T-helper 17 cell (primary cell): ENCODE measurements at regions not wholly inside any gene's neighbourhood (a gene's known extent, or its start where the extent isn't known, plus 50 kb on each side); places are given as distances from the start of the nearest gene placed in this dataset.
"Not testable (repeated sequence)": the region's sequence is repeated elsewhere in the genome, so short reads cannot be mapped to it uniquely, and the experiment has no call there.

Source experiments
- ATAC-seq: fragments of 150-1000 bp; cut with Tn5 transposase; 2 replicates; pipeline ENCODE4 v1.10.0; 2021; ENCODE audit warnings: mild to moderate bottlenecking, moderate library complexity
- DNase-seq, 3 donors: peaks; one replicate each; pipeline versions ENCODE4 v3.0.0 to v3.0.0-alpha.2; 2020 to 2021
- H3K9me3 ChIP-seq: one replicate; pipeline ENCODE4 v1.7.0; 2013; ENCODE audit warnings: low read length, mild to moderate bottlenecking; ENCODE audit not compliant: control insufficient read depth, poor library complexity, severe bottlenecking
- H3K27ac Mint-ChIP-seq: one replicate; pipeline ENCODE4 v1.8.0; 2022; ENCODE audit warnings: mild to moderate bottlenecking, moderate library complexity, mixed read lengths
- H3K27me3 Mint-ChIP-seq: one replicate; pipeline ENCODE4 v1.8.0; 2022; ENCODE audit warnings: mixed read lengths
- H3K36me3 Mint-ChIP-seq: one replicate; pipeline ENCODE4 v1.8.0; 2022; ENCODE audit warnings: low read depth, mixed read lengths
- H3K4me1 Mint-ChIP-seq: one replicate; pipeline ENCODE4 v1.8.0; 2022; ENCODE audit warnings: mild to moderate bottlenecking, mixed read lengths
- H3K4me3 Mint-ChIP-seq: one replicate; pipeline ENCODE4 v1.8.0; 2022; ENCODE audit warnings: mild to moderate bottlenecking, moderate library complexity, mixed read lengths

DNA sequence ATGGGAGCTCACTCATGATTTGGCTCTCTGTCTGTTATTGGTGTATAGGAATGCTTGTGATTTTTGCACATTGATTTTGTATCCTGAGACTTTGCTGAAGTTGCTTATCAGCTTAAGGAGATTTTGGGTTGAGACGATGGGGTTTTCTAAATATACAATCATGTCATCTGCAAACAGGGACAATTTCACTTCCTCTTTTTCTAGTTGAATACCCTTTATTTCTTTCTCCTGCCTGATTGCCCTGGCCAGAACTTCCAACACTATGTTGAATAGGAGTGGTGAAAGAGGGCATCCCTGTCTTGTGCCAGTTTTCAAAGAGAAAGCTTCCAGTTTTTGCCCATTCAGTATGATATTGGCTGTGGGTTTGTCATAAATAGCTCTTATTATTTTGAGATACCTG, 173.8 kb upstream of the ZNF521 start:
- not testable (repeated sequence) for H3K4me1 Mint-ChIP-seq, H3K27ac Mint-ChIP-seq, H3K36me3 Mint-ChIP-seq, H3K27me3 Mint-ChIP-seq, DNase-seq, ATAC-seq, H3K4me3 Mint-ChIP-seq, H3K9me3 ChIP-seq

DNA sequence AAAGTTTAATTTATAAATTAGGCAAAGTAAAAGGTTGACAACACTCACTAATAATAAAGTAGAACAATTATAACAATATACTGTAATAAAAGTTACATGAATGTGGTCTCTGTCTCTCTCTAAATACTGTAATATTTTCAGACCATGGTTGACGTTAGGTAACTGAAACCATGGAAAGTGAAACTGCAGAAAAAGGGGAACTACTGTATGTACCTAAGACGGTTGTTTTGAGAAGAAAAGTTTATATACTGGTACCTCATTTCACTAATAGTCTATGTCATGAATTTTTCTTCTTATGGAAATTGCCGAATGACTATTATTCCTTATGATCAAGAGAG, 166.7 kb upstream of the ZNF521 start:
- H3K4me3 Mint-ChIP-seq, result no peak overlapping the region
- no peak overlapping the region for H3K27ac Mint-ChIP-seq
- H3K36me3 Mint-ChIP-seq, result no peaks in the 10 kb centered on the region
- H3K27me3 Mint-ChIP-seq, result no peaks in the 10 kb centered on the region
- DNase-seq (no peak), ATAC-seq (no peak)
- no peaks in the 10 kb centered on the region for H3K9me3 ChIP-seq
- H3K4me1 Mint-ChIP-seq, result no peaks in the 10 kb centered on the region

DNA sequence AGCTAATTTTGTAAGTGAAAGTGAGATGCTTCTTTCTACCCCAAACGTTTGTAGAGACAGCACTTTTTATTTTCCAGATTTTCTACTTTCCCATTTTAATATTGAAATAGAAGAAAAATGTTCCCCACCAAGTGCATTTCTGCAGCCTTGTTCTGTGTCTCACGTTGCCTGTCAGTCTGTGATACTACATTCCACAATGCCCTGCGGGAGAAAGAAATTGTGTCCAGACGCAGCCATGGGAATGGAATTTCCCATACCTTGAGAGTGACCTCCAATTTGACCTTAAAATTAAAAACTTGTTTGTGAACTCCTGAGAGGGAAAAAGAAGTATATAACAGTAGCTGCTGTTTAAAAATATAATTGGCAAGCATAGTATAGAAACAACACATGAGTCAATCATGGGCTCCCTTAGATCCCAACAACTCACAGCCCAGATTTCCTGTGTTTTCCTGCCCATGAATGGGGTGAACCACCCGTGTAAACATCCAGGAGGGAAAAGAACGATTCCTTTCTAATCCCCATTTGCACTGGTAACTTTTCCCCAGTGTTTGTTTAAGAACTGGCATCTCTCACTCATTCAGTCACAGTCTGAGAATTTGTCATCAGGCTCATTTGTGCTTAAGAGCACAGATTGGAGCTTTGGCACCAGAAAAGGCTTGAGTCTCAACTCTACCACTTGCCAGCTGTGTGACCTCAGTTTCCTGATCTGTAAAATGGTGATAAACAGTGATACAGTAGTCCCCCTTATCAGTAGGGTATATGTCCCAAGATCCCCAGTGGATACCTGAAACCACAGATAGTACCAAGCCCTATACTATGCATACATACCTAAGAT, 166.1 kb upstream of the ZNF521 start:
- DNase-seq, result no peak
- Mint-ChIP-seq H3K4me1 (no peaks in the 10 kb centered on the region), H3K4me3 (no peak overlapping the region), H3K27ac (no peak overlapping the region), H3K36me3 (no peaks in the 10 kb centered on the region), H3K27me3 (no peaks in the 10 kb centered on the region)
- ATAC-seq, result no peak
- no peaks in the 10 kb centered on the region for H3K9me3 ChIP-seq

DNA sequence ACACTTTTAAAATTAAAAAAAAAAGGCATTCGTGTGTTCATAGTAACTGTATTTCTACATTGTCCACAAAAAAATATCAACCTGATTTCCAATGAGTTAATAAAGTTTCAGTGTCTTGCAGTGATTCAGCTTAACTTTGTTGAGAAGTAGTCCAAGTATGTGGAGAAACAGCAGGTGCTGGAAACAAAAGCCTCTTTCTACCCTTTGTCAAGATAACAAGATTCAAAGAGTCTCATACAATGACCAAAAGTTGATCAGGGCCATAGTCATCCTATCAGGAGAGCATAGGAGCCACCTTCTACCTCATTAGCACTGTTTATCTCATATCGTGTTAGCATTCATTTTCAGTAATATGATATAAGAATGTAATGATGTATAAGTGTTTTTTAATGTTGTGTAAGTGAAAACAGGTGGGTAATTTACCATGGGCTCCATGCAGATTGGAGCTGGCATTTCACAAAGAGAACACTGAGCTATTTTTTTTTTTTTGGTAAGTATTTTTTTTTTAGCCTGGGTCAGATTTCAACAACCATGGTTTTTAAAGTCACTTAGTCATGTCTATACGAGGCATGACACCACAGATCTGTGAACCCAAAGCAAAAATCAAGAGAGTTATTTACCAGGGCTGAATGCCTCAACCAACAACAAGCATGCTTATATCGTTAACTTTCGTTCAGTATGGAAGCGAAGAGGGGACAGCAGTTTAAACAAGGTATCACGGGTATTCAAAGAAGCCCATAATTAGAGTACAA, 165.0 kb upstream of the ZNF521 start:
- H3K9me3 ChIP-seq, result no peaks in the 10 kb centered on the region
- H3K4me3 Mint-ChIP-seq, result no peak overlapping the region
- H3K4me1 Mint-ChIP-seq, result no peaks in the 10 kb centered on the region
- DNase-seq, result no peak
- H3K36me3 Mint-ChIP-seq, result no peaks in the 10 kb centered on the region
- H3K27ac Mint-ChIP-seq, result no peak overlapping the region
- no peak for ATAC-seq
- H3K27me3 Mint-ChIP-seq, result no peaks in the 10 kb centered on the region

DNA sequence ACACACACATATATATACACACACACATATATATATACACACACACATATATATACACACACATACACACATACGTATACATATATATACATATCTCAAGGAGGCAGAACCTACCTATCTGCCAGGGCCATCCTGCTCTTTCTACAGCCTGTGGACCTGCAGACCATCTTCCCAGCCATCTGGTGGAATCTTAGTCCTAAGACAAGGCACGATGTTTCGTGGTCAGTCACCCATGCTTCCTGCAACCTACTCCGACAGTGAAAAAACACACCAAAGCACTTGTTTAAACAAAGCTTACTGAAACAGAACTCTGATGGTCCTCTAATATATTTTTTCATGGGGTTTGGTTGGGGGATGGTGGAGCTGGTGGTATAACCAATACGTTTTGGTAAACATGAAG, 164.2 kb upstream of the ZNF521 start:
- ATAC-seq (no peak), DNase-seq (no peak)
- Mint-ChIP-seq H3K36me3 (no peaks in the 10 kb centered on the region), H3K4me3 (no peak overlapping the region), H3K27ac (no peak overlapping the region), H3K4me1 (no peaks in the 10 kb centered on the region), H3K27me3 (no peaks in the 10 kb centered on the region)
- H3K9me3 ChIP-seq, result no peaks in the 10 kb centered on the region

DNA sequence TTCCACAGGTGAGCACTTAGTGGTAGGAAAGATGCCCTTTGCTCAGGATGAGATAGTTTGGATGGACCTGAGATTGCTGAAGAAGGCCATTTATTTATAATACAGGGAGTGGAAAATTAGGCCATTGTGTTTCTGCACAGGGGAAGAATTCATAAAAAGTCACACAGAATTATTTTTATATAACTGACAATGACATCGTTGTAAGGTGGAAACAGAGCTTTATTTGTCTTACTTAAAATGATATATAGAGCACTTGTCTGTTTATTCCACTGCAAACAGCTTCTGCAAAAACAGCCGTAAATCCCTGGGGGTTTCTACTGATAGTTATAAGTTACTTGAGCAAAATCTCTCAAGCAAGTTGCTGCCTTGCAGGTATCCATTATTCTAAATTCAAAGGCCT, 158.1 kb upstream of the ZNF521 start:
- Mint-ChIP-seq H3K4me1 (no peaks in the 10 kb centered on the region), H3K36me3 (no peaks in the 10 kb centered on the region), H3K27ac (no peak overlapping the region), H3K4me3 (no peak overlapping the region), H3K27me3 (no peaks in the 10 kb centered on the region)
- H3K9me3 ChIP-seq, result no peaks in the 10 kb centered on the region
- DNase-seq (no peak), ATAC-seq (no peak)

DNA sequence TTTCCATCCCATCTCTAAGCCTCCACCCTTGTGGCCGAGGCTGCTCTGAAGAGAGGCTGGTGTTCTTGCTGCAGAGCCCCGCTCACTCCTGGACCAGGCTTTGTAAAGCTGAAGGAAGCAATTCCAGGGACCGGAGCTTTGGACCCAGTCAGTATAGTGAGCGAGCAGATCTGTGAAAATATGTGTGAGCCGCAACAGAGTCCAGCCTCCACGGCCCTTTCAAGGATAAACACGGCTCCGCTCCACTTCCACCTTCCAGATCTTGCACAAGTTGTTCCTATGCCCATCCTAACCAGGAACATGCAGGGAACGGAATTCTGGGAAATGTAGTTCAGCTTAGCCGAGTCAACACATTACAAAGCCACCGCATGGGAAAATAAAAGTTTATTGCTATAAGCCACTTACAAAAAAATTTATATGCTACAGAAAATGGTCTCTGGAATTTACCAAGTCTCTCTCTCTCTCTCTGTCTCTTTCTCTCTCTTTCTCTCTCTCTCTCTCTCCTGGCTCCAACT, 151.7 kb upstream of the ZNF521 start:
- no peak for DNase-seq
- no peaks in the 10 kb centered on the region for H3K9me3 ChIP-seq
- no peaks in the 10 kb centered on the region for H3K27me3 Mint-ChIP-seq
- no peak overlapping the region for H3K4me3 Mint-ChIP-seq
- no peaks in the 10 kb centered on the region for H3K36me3 Mint-ChIP-seq
- H3K27ac Mint-ChIP-seq, result no peak overlapping the region
- no peaks in the 10 kb centered on the region for H3K4me1 Mint-ChIP-seq
- no peak for ATAC-seq

DNA sequence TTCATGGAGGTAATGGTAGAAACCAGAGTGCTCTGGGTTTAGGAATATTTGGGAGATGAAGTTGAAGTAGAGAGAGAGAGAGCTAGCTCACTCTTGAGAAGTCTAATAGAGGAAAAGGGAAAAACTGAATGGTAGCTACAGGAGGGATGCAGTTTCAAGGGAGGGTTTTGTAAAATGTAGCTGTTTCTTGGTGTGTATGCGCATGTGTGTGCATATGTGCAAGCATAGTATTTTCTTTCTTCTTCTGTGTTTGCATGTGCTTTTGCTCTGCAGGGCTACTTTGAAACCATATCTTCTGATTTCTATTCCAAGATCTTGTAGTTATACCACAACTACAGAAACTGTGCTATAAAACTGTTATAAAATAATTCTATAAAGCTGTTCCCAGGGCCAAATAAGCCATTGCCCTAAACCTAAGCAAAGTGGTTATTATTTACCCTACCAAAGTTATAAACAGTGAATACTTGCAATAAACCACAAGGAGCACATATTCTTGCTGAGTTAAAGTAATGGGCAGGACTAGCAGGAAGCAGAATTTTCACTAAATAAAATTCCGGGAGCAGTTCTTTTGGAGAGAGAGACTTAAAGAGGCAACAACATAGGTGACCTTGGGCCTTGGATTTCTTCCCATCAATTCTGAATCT, 145.3 kb upstream of the ZNF521 start:
- ATAC-seq, result no peak
- Mint-ChIP-seq H3K27me3 (no peaks in the 10 kb centered on the region), H3K4me3 (no peak overlapping the region), H3K4me1 (no peaks in the 10 kb centered on the region), H3K27ac (no peak overlapping the region), H3K36me3 (no peaks in the 10 kb centered on the region)
- DNase-seq, result no peak
- no peaks in the 10 kb centered on the region for H3K9me3 ChIP-seq

DNA sequence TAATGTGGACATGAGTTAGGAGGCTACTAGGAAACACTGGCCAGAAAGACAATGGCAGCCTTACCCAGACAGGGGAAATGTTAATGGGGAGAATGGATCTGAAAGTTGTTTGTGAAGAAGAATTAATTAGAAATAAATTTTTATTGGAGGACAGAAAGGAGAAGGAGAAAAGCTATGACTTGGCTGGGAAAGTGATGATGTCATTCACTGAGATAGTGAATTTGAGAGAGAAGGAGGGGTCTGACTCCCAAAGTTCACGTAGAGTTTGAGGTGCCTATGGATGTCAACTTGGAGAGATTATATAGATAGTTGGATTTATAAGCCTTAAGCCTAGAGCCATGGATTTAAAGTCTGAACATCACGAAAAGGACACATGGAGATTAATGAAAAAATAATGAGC, 144.6 kb upstream of the ZNF521 start:
- Mint-ChIP-seq H3K27ac (no peak overlapping the region), H3K4me1 (no peaks in the 10 kb centered on the region), H3K36me3 (no peaks in the 10 kb centered on the region), H3K27me3 (no peaks in the 10 kb centered on the region), H3K4me3 (no peak overlapping the region)
- ATAC-seq, result no peak
- H3K9me3 ChIP-seq, result no peaks in the 10 kb centered on the region
- no peak for DNase-seq

DNA sequence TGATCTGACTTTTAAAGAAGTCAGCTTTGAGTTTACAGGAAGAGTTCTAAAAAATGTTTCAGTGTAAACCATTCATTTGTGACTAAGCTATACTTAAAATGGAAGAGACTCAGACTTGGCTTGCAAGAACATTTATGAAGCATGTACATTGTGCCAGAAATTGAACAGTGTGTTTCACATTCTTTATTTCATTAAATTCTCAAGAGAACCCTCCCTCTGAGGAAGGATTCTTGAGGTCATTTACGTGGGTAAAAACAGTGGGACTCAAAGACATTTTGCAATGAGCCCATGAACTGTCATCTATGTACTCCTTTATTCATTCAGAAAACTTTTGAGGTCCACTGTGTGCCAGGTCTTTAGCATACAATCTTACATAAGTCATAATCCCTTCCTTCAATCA, 143.6 kb upstream of the ZNF521 start:
- no peak for DNase-seq
- H3K4me3 Mint-ChIP-seq, result no peak overlapping the region
- H3K36me3 Mint-ChIP-seq, result no peaks in the 10 kb centered on the region
- no peaks in the 10 kb centered on the region for H3K4me1 Mint-ChIP-seq
- H3K9me3 ChIP-seq, result no peaks in the 10 kb centered on the region
- H3K27ac Mint-ChIP-seq, result no peak overlapping the region
- H3K27me3 Mint-ChIP-seq, result no peaks in the 10 kb centered on the region
- ATAC-seq, result no peak

DNA sequence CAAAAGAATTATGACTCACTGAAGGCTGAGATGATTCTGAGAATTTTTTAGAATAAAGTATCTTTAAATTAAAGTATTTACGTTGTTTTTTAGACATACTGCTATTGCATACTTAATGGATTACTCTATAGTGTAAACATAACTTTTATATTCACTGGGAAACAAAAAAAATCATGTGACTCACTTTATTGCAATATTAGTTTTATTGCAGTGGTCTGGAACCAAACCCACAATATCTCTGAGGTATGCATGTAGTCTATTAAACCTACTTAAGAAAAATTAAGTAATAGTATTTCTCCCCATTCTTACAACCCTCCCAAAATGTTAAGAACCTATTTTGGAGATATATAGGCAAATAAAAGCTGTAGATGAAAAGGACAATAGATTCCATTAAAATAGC, 142.9 kb upstream of the ZNF521 start:
- Mint-ChIP-seq H3K4me1 (no peaks in the 10 kb centered on the region), H3K4me3 (no peak overlapping the region), H3K27ac (no peak overlapping the region), H3K36me3 (no peaks in the 10 kb centered on the region), H3K27me3 (no peaks in the 10 kb centered on the region)
- DNase-seq (no peak), ATAC-seq (no peak)
- H3K9me3 ChIP-seq, result no peaks in the 10 kb centered on the region

DNA sequence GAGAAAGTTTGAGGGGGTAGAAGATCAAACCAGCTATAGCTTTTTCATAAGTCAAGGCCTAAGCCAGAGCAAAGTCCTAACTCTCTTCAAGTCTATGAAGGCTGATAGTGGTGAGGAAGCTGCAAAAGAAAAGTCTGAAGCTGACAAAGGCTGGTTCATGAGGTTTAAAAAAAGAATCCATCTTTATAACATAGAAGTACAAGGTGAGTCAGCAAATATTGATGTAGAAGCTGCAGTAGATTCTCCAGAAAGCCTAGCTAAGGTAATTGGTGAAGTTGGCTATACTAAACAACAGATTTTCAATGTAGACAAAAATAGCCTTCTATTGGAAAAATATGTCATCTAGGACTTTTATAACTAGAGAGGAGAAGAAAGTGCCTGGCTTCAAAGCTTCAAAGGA, 141.4 kb upstream of the ZNF521 start:
- H3K9me3 ChIP-seq, result no peaks in the 10 kb centered on the region
- DNase-seq, result no peak
- no peaks in the 10 kb centered on the region for H3K4me1 Mint-ChIP-seq
- H3K27me3 Mint-ChIP-seq, result no peaks in the 10 kb centered on the region
- no peaks in the 10 kb centered on the region for H3K36me3 Mint-ChIP-seq
- no peak overlapping the region for H3K27ac Mint-ChIP-seq
- ATAC-seq, result no peak
- H3K4me3 Mint-ChIP-seq, result no peak overlapping the region

DNA sequence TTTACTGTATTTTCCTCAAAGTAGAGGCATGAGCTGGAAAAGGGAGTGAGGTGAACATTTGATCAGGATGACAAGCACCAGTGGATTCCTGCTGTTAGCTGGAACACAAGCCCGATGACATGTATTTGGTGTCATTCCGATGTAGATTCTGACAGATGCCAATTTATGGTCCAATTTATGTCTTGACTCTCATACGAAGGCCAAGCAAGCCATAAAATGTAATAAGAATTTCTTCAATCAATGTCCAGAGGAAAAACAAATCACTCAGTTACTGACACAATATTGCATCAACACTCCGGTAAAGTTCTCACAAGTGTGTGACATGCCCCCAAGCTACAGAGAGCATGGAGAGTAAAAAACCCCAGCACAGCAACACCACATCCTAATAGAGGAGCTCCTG, 138.3 kb upstream of the ZNF521 start:
- Mint-ChIP-seq H3K27ac (no peak overlapping the region), H3K4me1 (no peaks in the 10 kb centered on the region), H3K27me3 (no peaks in the 10 kb centered on the region), H3K4me3 (no peak overlapping the region), H3K36me3 (no peaks in the 10 kb centered on the region)
- DNase-seq, result no peak
- no peaks in the 10 kb centered on the region for H3K9me3 ChIP-seq
- ATAC-seq, result no peak
